ENCODE measurements at regions not wholly inside any gene's neighbourhood (a gene's known extent, or its start where the extent isn't known, plus 50 kb on each side); places are given as distances from the start of the nearest gene placed in this dataset.
"Not testable (repeated sequence)": the region's sequence is repeated elsewhere in the genome, so short reads cannot be mapped to it uniquely, and the experiment has no call there.

- no peak for DNase-seq
These were observed 2184.4 kb upstream of the AGA start for GRCh38 chr4:179626687-179627086.

GRCh38 chr4:179631321-179631720 is 2189.1 kb upstream of the AGA start:
- DNase-seq: no peak

- no peak for DNase-seq
These were observed 2192.6 kb upstream of the AGA start for GRCh38 chr4:179634862-179635261.

GRCh38 chr4:179662522-179662921 is 2220.3 kb upstream of the AGA start:
- no peak for DNase-seq

GRCh38 chr4:179663641-179664429 is 2221.6 kb upstream of the AGA start:
- no peak for DNase-seq

GRCh38 chr4:179664430-179665027 is 2222.3 kb upstream of the AGA start:
- peak; percentile 22 for DNase-seq

- peak; percentile 12 for DNase-seq
These were observed 2224.0 kb upstream of the AGA start for GRCh38 chr4:179666226-179666625.

GRCh38 chr4:179671609-179672008 is 2229.4 kb upstream of the AGA start:
- DNase-seq: no peak

- DNase-seq: no peak
These were observed 2236.0 kb upstream of the AGA start for GRCh38 chr4:179678093-179678814.

GRCh38 chr4:179683661-179684060 is 2241.4 kb upstream of the AGA start:
- peak; percentile 50 for DNase-seq

- DNase-seq: no peak
These were observed 2250.0 kb upstream of the AGA start for GRCh38 chr4:179692222-179692621.

GRCh38 chr4:179695175-179695574 is 2252.9 kb upstream of the AGA start:
- peak; percentile 51 for DNase-seq

GRCh38 chr4:179698321-179698720 is 2256.1 kb upstream of the AGA start:
- DNase-seq: no peak

- DNase-seq: no peak
These were observed 2267.9 kb upstream of the AGA start for GRCh38 chr4:179709961-179710624.

- peak; percentile 21 for DNase-seq
These were observed 2277.7 kb upstream of the AGA start for GRCh38 chr4:179719766-179720450.

- DNase-seq: not testable (repeated sequence)
These were observed 2284.3 kb upstream of the AGA start for GRCh38 chr4:179726491-179726890.

GRCh38 chr4:179728305-179728704 is 2286.1 kb upstream of the AGA start:
- no peak for DNase-seq

- DNase-seq: not testable (repeated sequence)
These were observed 2294.6 kb upstream of the AGA start for GRCh38 chr4:179736820-179737219.

GRCh38 chr4:179738822-179739221 is 2296.6 kb upstream of the AGA start:
- no peak for DNase-seq

- no peak for DNase-seq
These were observed 2305.1 kb upstream of the AGA start for GRCh38 chr4:179747218-179747910.

- no peak for DNase-seq
These were observed 2306.6 kb upstream of the AGA start for GRCh38 chr4:179748837-179749236.

GRCh38 chr4:179750374-179750773 is 2308.1 kb upstream of the AGA start:
- peak; percentile 98 for DNase-seq
